ENCODE measurements at regions not wholly inside any gene's neighbourhood (a gene's known extent, or its start where the extent isn't known, plus 50 kb on each side); places are given as distances from the start of the nearest gene placed in this dataset.

GRCh38 chr10:78403781-78404180 is 370.1 kb downstream of the RPS24 start:
- peaks cover 8 to 13% (median 10%) of the 10 kb centered on the region in 3 donors for H3K4me1 Mint-ChIP-seq
- no peak overlapping the region for H3K27ac Mint-ChIP-seq
- ATAC-seq (ENCODE audit: low read depth in 2 of 2) (no peak), DNase-seq (no peak)
- no peaks in the 10 kb centered on the region for H3K9me3 Mint-ChIP-seq
- peak overlapping the region in 1 of 8 donors; percentile 32 for H3K4me3 Mint-ChIP-seq
- H3K36me3 Mint-ChIP-seq: peaks cover 0 to 9% of the 10 kb centered on the region in 2 donors
- H3K27me3 Mint-ChIP-seq: peaks cover 32 to 49% (median 35%) of the 10 kb centered on the region in 3 donors

GRCh38 chr10:78404296-78404695 is 370.6 kb downstream of the RPS24 start:
- no peak for DNase-seq
- no peaks in the 10 kb centered on the region for H3K9me3 Mint-ChIP-seq
- peak overlapping the region in 1 of 8 donors; percentile 15 for H3K4me3 Mint-ChIP-seq
- peaks cover 0 to 9% of the 10 kb centered on the region in 2 donors for H3K36me3 Mint-ChIP-seq
- ATAC-seq (ENCODE audit: low read depth in 2 of 2): no peak
- H3K27ac Mint-ChIP-seq: no peak overlapping the region
- peaks cover 32 to 51% (median 39%) of the 10 kb centered on the region in 3 donors for H3K27me3 Mint-ChIP-seq
- peaks cover 8 to 13% (median 10%) of the 10 kb centered on the region in 3 donors for H3K4me1 Mint-ChIP-seq

GRCh38 chr10:78405231-78405630 is 371.6 kb downstream of the RPS24 start:
- peaks cover 0 to 9% of the 10 kb centered on the region in 2 donors for H3K36me3 Mint-ChIP-seq
- no peak for ATAC-seq (ENCODE audit: low read depth in 2 of 2)
- no peak for DNase-seq
- no peaks in the 10 kb centered on the region for H3K9me3 Mint-ChIP-seq
- peaks cover 32 to 60% (median 49%) of the 10 kb centered on the region in 3 donors for H3K27me3 Mint-ChIP-seq
- peak overlapping the region in 1 of 6 donors; percentile 32 for H3K27ac Mint-ChIP-seq
- peaks cover 8 to 13% (median 10%) of the 10 kb centered on the region in 3 donors for H3K4me1 Mint-ChIP-seq
- H3K4me3 Mint-ChIP-seq: peak overlapping the region in 1 of 8 donors; percentile 25

GRCh38 chr10:78405736-78406135 is 372.1 kb downstream of the RPS24 start:
- Mint-ChIP-seq H3K27me3 (peaks cover 32 to 63% (median 46%) of the 10 kb centered on the region in 3 donors), H3K9me3 (no peaks in the 10 kb centered on the region), H3K4me3 (peak overlapping the region in 2 of 8 donors; percentile 25 to 69), H3K4me1 (peaks cover 8 to 13% (median 10%) of the 10 kb centered on the region in 3 donors), H3K36me3 (peaks cover 0 to 9% of the 10 kb centered on the region in 2 donors), H3K27ac (peak overlapping the region in 1 of 6 donors; percentile 32)
- ATAC-seq (ENCODE audit: low read depth in 2 of 2): no peak
- DNase-seq: no peak

GRCh38 chr10:78406648-78407008 is 373.0 kb downstream of the RPS24 start:
- Mint-ChIP-seq H3K4me1 (peaks cover 8 to 13% (median 10%) of the 10 kb centered on the region in 3 donors), H3K4me3 (peak overlapping the region in 6 of 8 donors; percentile 44 to 75 (median 63)), H3K27me3 (peaks cover 28 to 54% (median 42%) of the 10 kb centered on the region in 3 donors), H3K36me3 (peaks cover 0 to 9% of the 10 kb centered on the region in 2 donors), H3K27ac (peak overlapping the region in 2 of 6 donors; percentile 31 to 53), H3K9me3 (no peaks in the 10 kb centered on the region)
- DNase-seq: no peak
- ATAC-seq (ENCODE audit: low read depth in 2 of 2): no peak

- DNase-seq (peak; percentile 3), ATAC-seq (ENCODE audit: low read depth in 2 of 2) (peak in 1 of 2 donors; percentile 33)
- Mint-ChIP-seq H3K4me1 (peaks cover 8 to 13% (median 10%) of the 10 kb centered on the region in 3 donors), H3K27me3 (peaks cover 28 to 54% (median 42%) of the 10 kb centered on the region in 3 donors), H3K27ac (no peak overlapping the region), H3K9me3 (no peaks in the 10 kb centered on the region), H3K4me3 (peak overlapping the region in 7 of 8 donors; percentile 43 to 75 (median 64)), H3K36me3 (peaks cover 0 to 9% of the 10 kb centered on the region in 2 donors)
Observed at GRCh38 chr10:78407009-78407711, 373.5 kb downstream of the RPS24 start.

GRCh38 chr10:78407966-78408365 is 374.3 kb downstream of the RPS24 start:
- DNase-seq: no peak
- Mint-ChIP-seq H3K36me3 (peaks cover 0 to 9% of the 10 kb centered on the region in 2 donors), H3K9me3 (no peaks in the 10 kb centered on the region), H3K4me1 (peaks cover 8 to 13% (median 10%) of the 10 kb centered on the region in 3 donors), H3K27ac (no peak overlapping the region), H3K4me3 (peak overlapping the region in 2 of 8 donors; percentile 47), H3K27me3 (peaks cover 28 to 60% (median 48%) of the 10 kb centered on the region in 3 donors)
- ATAC-seq (ENCODE audit: low read depth in 2 of 2): no peak

GRCh38 chr10:78408671-78409472 is 375.2 kb downstream of the RPS24 start:
- H3K4me3 Mint-ChIP-seq: no peak overlapping the region
- ATAC-seq (ENCODE audit: low read depth in 2 of 2) (no peak), DNase-seq (no peak)
- peaks cover 0 to 9% of the 10 kb centered on the region in 2 donors for H3K36me3 Mint-ChIP-seq
- H3K4me1 Mint-ChIP-seq: peaks cover 8 to 13% (median 10%) of the 10 kb centered on the region in 3 donors
- H3K9me3 Mint-ChIP-seq: no peaks in the 10 kb centered on the region
- no peak overlapping the region for H3K27ac Mint-ChIP-seq
- H3K27me3 Mint-ChIP-seq: peaks cover 21 to 62% (median 49%) of the 10 kb centered on the region in 3 donors

- Mint-ChIP-seq H3K27ac (no peak overlapping the region), H3K9me3 (no peaks in the 10 kb centered on the region), H3K36me3 (peaks cover 0 to 9% of the 10 kb centered on the region in 2 donors), H3K27me3 (peaks cover 18 to 49% (median 47%) of the 10 kb centered on the region in 3 donors), H3K4me1 (peaks cover 8 to 13% (median 10%) of the 10 kb centered on the region in 3 donors), H3K4me3 (no peak overlapping the region)
- ATAC-seq (ENCODE audit: low read depth in 2 of 2) (no peak), DNase-seq (no peak)
Observed at GRCh38 chr10:78410046-78410965, 376.6 kb downstream of the RPS24 start.

GRCh38 chr10:78411716-78412115 is 378.1 kb downstream of the RPS24 start:
- H3K4me1 Mint-ChIP-seq: peaks cover 3 to 8% (median 5%) of the 10 kb centered on the region in 3 donors
- ATAC-seq (ENCODE audit: low read depth in 2 of 2): no peak
- H3K27ac Mint-ChIP-seq: peak overlapping the region in 1 of 6 donors; percentile 51
- peaks cover 4 to 35% (median 33%) of the 10 kb centered on the region in 3 donors for H3K27me3 Mint-ChIP-seq
- no peak for DNase-seq
- H3K4me3 Mint-ChIP-seq: no peak overlapping the region
- peaks cover 0 to under 1% of the 10 kb centered on the region in 2 donors for H3K36me3 Mint-ChIP-seq
- H3K9me3 Mint-ChIP-seq: peaks cover 0 to 4% (median 0%) of the 10 kb centered on the region in 7 donors

- Mint-ChIP-seq H3K27me3 (peaks cover 0 to 31% (median 28%) of the 10 kb centered on the region in 3 donors), H3K36me3 (no peaks in the 10 kb centered on the region), H3K4me3 (no peak overlapping the region), H3K4me1 (peaks cover 0 to 2% (median 0%) of the 10 kb centered on the region in 3 donors), H3K27ac (peak overlapping the region in 1 of 6 donors; percentile 1), H3K9me3 (peaks cover 0 to 4% (median 0%) of the 10 kb centered on the region in 7 donors)
- DNase-seq (no peak), ATAC-seq (ENCODE audit: low read depth in 2 of 2) (no peak)
Observed at GRCh38 chr10:78412605-78413004, 378.9 kb downstream of the RPS24 start.

Data from naive B cell (primary cell).